ENCODE measurements at regions not wholly inside any gene's neighbourhood (a gene's known extent, or its start where the extent isn't known, plus 50 kb on each side); places are given as distances from the start of the nearest gene placed in this dataset.

DNA sequence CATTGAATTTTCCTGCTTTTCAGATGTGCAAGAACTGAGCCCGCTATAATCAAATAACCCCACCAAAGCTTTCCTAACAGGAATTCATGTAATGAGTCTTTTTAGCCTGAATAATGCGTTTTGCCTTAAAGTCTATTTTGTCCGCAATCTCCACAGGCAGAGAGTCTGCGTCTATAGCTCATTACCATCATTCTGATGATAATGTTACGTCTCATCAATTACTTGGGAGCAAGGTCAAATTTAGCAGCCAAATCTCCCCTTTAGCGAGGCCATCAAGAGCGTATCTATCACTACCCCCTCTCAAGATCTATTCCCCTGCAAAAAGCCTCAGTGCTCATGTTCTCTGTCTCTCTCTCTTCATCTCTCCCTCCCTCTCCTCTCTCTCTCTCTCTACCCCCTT is 416.1 kb downstream of the ZSWIM6 start:
- TF ChIP-seq CTCF (IDR thresholded peaks at IDR 0.05) (no peak), POLR2A (IDR thresholded peaks at IDR 0.05) (no peak)
